ENCODE measurements at regions not wholly inside any gene's neighbourhood (a gene's known extent, or its start where the extent isn't known, plus 50 kb on each side); places are given as distances from the start of the nearest gene placed in this dataset.

GRCh38 chr14:104287301-104288009 lies 149.1 kb downstream of the KIF26A start:
- TF ChIP-seq, protein P1, sequence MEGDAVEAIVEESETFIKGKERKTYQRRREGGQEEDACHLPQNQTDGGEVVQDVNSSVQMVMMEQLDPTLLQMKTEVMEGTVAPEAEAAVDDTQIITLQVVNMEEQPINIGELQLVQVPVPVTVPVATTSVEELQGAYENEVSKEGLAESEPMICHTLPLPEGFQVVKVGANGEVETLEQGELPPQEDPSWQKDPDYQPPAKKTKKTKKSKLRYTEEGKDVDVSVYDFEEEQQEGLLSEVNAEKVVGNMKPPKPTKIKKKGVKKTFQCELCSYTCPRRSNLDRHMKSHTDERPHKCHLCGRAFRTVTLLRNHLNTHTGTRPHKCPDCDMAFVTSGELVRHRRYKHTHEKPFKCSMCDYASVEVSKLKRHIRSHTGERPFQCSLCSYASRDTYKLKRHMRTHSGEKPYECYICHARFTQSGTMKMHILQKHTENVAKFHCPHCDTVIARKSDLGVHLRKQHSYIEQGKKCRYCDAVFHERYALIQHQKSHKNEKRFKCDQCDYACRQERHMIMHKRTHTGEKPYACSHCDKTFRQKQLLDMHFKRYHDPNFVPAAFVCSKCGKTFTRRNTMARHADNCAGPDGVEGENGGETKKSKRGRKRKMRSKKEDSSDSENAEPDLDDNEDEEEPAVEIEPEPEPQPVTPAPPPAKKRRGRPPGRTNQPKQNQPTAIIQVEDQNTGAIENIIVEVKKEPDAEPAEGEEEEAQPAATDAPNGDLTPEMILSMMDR (IDR thresholded peaks at IDR 0.05): no peak
- TF ChIP-seq ZNF281 (CRISPR knock-in tag; IDR thresholded peaks at IDR 0.05) (no peak), ZNF121 (CRISPR knock-in tag; IDR thresholded peaks at IDR 0.05) (no peak), ZNF138 (CRISPR knock-in tag; conservative IDR thresholded peaks at IDR 0.05) (no peak), TEAD1 (CRISPR knock-in tag; IDR thresholded peaks at IDR 0.05) (no peak), IRF2 (CRISPR knock-in tag; IDR thresholded peaks at IDR 0.05; ENCODE audit: borderline replicate concordance, low read depth) (no peak), E2F4 (CRISPR knock-in tag; IDR thresholded peaks at IDR 0.05; ENCODE audit: borderline replicate concordance, low read depth) (no peak), USF1 (CRISPR knock-in tag; IDR thresholded peaks at IDR 0.05) (no peak), ZNF263 (CRISPR knock-in tag; IDR thresholded peaks at IDR 0.05; ENCODE audit: low read depth) (no peak)
- TF ChIP-seq, protein P2, sequence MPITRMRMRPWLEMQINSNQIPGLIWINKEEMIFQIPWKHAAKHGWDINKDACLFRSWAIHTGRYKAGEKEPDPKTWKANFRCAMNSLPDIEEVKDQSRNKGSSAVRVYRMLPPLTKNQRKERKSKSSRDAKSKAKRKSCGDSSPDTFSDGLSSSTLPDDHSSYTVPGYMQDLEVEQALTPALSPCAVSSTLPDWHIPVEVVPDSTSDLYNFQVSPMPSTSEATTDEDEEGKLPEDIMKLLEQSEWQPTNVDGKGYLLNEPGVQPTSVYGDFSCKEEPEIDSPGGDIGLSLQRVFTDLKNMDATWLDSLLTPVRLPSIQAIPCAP (CRISPR knock-in tag; IDR thresholded peaks at IDR 0.05): no peak
- TF ChIP-seq, protein P3, sequence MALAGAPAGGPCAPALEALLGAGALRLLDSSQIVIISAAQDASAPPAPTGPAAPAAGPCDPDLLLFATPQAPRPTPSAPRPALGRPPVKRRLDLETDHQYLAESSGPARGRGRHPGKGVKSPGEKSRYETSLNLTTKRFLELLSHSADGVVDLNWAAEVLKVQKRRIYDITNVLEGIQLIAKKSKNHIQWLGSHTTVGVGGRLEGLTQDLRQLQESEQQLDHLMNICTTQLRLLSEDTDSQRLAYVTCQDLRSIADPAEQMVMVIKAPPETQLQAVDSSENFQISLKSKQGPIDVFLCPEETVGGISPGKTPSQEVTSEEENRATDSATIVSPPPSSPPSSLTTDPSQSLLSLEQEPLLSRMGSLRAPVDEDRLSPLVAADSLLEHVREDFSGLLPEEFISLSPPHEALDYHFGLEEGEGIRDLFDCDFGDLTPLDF (CRISPR knock-in tag; IDR thresholded peaks at IDR 0.05): no peak

Measured in WTC11 (cell line).